OCI-LY3 (cell line): ENCODE measurements at regions not wholly inside any gene's neighbourhood (a gene's known extent, or its start where the extent isn't known, plus 50 kb on each side); places are given as distances from the start of the nearest gene placed in this dataset.

Experiments used
- CTCF ChIP-seq: fragments of 200-600, 300-600 bp; sonication (generic); IDR thresholded peaks from 2 replicates; pipeline ENCODE4 v1.5.1; 2014; ENCODE audit warnings: antibody characterized with exemption, low read length, low read depth
- EZH2phosphoT487 ChIP-seq: fragments of 200-600 bp; shearing (Covaris generic); IDR thresholded peaks from 2 replicates; pipeline ENCODE4 v1.6.1; 2018; ENCODE audit warnings: antibody characterized with exemption, mixed run types, low read depth

DNA sequence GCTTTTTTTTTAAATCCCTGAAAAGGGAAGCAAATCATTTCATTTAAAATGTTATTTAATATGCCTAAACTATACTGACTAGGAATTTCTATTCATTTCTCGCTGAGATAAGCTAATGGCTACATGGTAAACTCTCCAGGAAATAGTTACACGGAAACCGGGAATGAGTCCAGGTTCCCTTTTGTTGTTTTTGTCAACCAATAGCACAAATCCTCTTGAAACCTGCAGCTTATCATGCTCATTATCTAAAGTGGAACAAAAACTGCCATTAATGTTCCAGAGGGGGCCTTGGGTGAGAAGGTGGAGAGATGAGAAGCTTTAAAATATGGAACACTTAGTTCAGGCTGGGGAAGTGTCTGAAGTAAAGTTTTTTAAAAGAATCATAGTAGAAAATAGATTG is 113.5 kb upstream of the ALCAM start:
- no peak for TF ChIP-seq CTCF
- no peak for TF ChIP-seq EZH2phosphoT487
